ENCODE measurements at regions not wholly inside any gene's neighbourhood (a gene's known extent, or its start where the extent isn't known, plus 50 kb on each side); places are given as distances from the start of the nearest gene placed in this dataset.

- intact Hi-C loops (cut with DNase I), result no loop called here
- TF ChIP-seq, protein P1, sequence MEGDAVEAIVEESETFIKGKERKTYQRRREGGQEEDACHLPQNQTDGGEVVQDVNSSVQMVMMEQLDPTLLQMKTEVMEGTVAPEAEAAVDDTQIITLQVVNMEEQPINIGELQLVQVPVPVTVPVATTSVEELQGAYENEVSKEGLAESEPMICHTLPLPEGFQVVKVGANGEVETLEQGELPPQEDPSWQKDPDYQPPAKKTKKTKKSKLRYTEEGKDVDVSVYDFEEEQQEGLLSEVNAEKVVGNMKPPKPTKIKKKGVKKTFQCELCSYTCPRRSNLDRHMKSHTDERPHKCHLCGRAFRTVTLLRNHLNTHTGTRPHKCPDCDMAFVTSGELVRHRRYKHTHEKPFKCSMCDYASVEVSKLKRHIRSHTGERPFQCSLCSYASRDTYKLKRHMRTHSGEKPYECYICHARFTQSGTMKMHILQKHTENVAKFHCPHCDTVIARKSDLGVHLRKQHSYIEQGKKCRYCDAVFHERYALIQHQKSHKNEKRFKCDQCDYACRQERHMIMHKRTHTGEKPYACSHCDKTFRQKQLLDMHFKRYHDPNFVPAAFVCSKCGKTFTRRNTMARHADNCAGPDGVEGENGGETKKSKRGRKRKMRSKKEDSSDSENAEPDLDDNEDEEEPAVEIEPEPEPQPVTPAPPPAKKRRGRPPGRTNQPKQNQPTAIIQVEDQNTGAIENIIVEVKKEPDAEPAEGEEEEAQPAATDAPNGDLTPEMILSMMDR (IDR thresholded peaks at IDR 0.05), result no peak
- TF ChIP-seq POLR2A (IDR thresholded peaks at IDR 0.05), result no peak
- no CpG with 5 or more reads among the region's 1 CpG for WGBS (ENCODE audit: insufficient coverage, low coverage, low lambda C conversion rate, missing lambda C conversion rate)
These were observed 295.4 kb upstream of the FAM241A start for GRCh38 chr4:111849746-111850284.

DNA sequence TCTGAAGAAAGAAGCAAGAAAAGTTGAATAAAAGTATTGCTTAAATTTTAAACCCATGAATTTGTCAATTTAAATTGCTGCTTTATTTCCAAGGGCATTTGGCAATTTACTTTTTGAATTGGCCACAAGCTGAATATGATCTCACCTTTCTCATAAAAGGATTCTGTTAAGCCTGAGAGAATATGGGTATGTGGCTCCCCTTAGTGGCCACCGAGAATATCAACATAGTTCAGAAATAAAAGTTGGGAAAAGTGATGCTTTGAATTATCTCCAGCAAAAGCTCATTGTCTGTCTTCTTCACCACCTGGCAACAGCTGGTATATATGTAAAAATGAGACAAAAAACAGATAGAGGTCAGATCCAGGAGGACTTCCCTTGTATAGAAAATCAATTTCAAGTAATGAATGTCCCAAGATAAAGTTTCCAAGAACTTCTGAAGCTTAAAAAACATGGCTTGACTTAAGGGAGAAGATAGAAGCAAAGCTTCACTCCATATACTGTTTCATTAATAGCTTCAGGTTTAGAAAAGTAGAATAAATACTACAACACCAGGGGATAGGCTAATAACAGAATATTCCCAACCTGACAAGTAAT is 290.7 kb upstream of the FAM241A start:
- H3K4me1 ChIP-seq, result no peaks in the 10 kb centered on the region
- no peak for DNase-seq
- H3K27ac ChIP-seq, result no peak overlapping the region
- TF ChIP-seq POLR2A (IDR thresholded peaks at IDR 0.05), result no peak
- TF ChIP-seq, protein P1 (IDR thresholded peaks at IDR 0.05), result peak; percentile 59 to 68 (median 64)
- no peaks in the 10 kb centered on the region for H3K27me3 ChIP-seq
- H3K36me3 ChIP-seq, result no peaks in the 10 kb centered on the region
- ATAC-seq, result peak; percentile 77 to 89 (median 80)
- intact Hi-C loops (cut with DNase I), result no loop called here
- WGBS (ENCODE audit: insufficient coverage, low coverage, low lambda C conversion rate, missing lambda C conversion rate), result 0% methylated on average over 1 of the region's 1 CpG
- no peaks in the 10 kb centered on the region for H3K9me3 ChIP-seq
- H3K4me3 ChIP-seq, result no peak overlapping the region

More at GRCh38 chr4:111849746-111850284, 295.4 kb upstream of the FAM241A start:
- no peak overlapping the region for H3K4me3 ChIP-seq
- ATAC-seq (no peak), DNase-seq (no peak)
- no peaks in the 10 kb centered on the region for H3K4me1 ChIP-seq
- H3K27me3 ChIP-seq, result no peaks in the 10 kb centered on the region
- H3K36me3 ChIP-seq, result no peaks in the 10 kb centered on the region
- no peak overlapping the region for H3K27ac ChIP-seq
- no peaks in the 10 kb centered on the region for H3K9me3 ChIP-seq

- TF ChIP-seq, protein P1 (IDR thresholded peaks at IDR 0.05), result no peak
- no peak for TF ChIP-seq POLR2A (IDR thresholded peaks at IDR 0.05)
- no peak overlapping the region for H3K27ac ChIP-seq
These were observed 289.9 kb upstream of the FAM241A start for GRCh38 chr4:111855308-111855707.

DNA sequence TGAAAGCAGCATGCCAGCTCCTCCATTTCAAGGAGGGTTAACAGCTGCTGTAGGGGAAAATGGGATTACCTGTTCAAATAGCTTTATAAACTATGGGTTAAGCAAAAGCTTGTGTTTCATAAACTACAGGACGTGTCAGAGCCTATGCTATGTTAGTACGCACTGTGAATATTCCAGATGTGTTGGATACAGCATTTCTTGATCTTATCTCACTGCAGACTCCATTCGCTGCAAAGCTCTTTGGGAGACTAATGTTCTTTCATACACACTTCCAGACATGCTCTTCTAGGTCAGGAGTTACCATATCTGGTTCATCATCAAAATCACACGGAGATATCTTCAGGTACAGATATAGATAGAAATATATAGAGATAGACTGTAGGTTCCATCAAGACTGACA is 281.2 kb upstream of the FAM241A start:
- Histone ChIP-seq H3K4me3 (no peak overlapping the region), H3K4me1 (no peaks in the 10 kb centered on the region), H3K9me3 (no peaks in the 10 kb centered on the region), H3K27me3 (no peaks in the 10 kb centered on the region), H3K27ac (no peak overlapping the region), H3K36me3 (no peaks in the 10 kb centered on the region)
- TF ChIP-seq, protein P1 (IDR thresholded peaks at IDR 0.05), result no peak
- TF ChIP-seq POLR2A (IDR thresholded peaks at IDR 0.05), result no peak
- intact Hi-C loops (cut with DNase I), result no loop called here
- DNase-seq (no peak), ATAC-seq (no peak)
- WGBS (ENCODE audit: insufficient coverage, low coverage, low lambda C conversion rate, missing lambda C conversion rate), result 55% methylated on average over 4 of the region's 4 CpGs

More at GRCh38 chr4:111855308-111855707, 289.9 kb upstream of the FAM241A start:
- ATAC-seq, result no peak
- 45% methylated on average over 1 of the region's 1 CpG for WGBS (ENCODE audit: insufficient coverage, low coverage, low lambda C conversion rate, missing lambda C conversion rate)
- Histone ChIP-seq H3K9me3 (no peaks in the 10 kb centered on the region), H3K4me1 (no peaks in the 10 kb centered on the region), H3K4me3 (no peak overlapping the region), H3K36me3 (no peaks in the 10 kb centered on the region), H3K27me3 (no peaks in the 10 kb centered on the region)
- DNase-seq, result no peak
- intact Hi-C loops (cut with DNase I), result no loop called here

Measured in right lobe of liver (tissue), 6 donors.